ENCODE measurements at regions not wholly inside any gene's neighbourhood (a gene's known extent, or its start where the extent isn't known, plus 50 kb on each side); places are given as distances from the start of the nearest gene placed in this dataset.
"Not testable (repeated sequence)": the region's sequence is repeated elsewhere in the genome, so short reads cannot be mapped to it uniquely, and the experiment has no call there.

- DNase-seq (no peak), ATAC-seq (replicated peaks) (no peak)
- Mint-ChIP-seq H3K9me3 (no peaks in the 10 kb centered on the region), H3K27ac (no peak overlapping the region), H3K36me3 (ENCODE audit: insufficient read depth) (no peaks in the 10 kb centered on the region), H3K4me1 (ENCODE audit: low read depth in 2 of 2) (no peaks in the 10 kb centered on the region), H3K27me3 (peaks cover 6 to 10% of the 10 kb centered on the region in 2 donors), H3K4me3 (no peak overlapping the region)
Measured at GRCh38 chr4:26242451-26242850, 78.4 kb upstream of the RBPJ start.

- H3K36me3 Mint-ChIP-seq (ENCODE audit: insufficient read depth); H3K27me3 Mint-ChIP-seq; ATAC-seq (replicated peaks); H3K9me3 Mint-ChIP-seq; DNase-seq; H3K4me1 Mint-ChIP-seq (ENCODE audit: low read depth in 2 of 2); H3K4me3 Mint-ChIP-seq: not testable (repeated sequence)
- H3K27ac Mint-ChIP-seq, result peak overlapping the region in 1 of 2 donors; percentile 71
Measured at GRCh38 chr4:26244138-26244537, 76.7 kb upstream of the RBPJ start.

- ATAC-seq (replicated peaks), result no peak
- Mint-ChIP-seq H3K9me3 (no peaks in the 10 kb centered on the region), H3K4me3 (no peak overlapping the region), H3K27ac (no peak overlapping the region), H3K4me1 (ENCODE audit: low read depth in 2 of 2) (no peaks in the 10 kb centered on the region), H3K36me3 (ENCODE audit: insufficient read depth) (no peaks in the 10 kb centered on the region), H3K27me3 (no peaks in the 10 kb centered on the region)
- no peak for DNase-seq
Measured at GRCh38 chr4:26248647-26249046, 72.2 kb upstream of the RBPJ start.

GRCh38 chr4:26252349-26253025 lies 68.3 kb upstream of the RBPJ start:
- H3K4me1 Mint-ChIP-seq (ENCODE audit: low read depth in 2 of 2), result peaks cover 0 to 1% of the 10 kb centered on the region in 2 donors
- H3K4me3 Mint-ChIP-seq, result no peak overlapping the region
- H3K9me3 Mint-ChIP-seq, result no peaks in the 10 kb centered on the region
- H3K27ac Mint-ChIP-seq, result no peak overlapping the region
- DNase-seq, result no peak
- no peaks in the 10 kb centered on the region for H3K27me3 Mint-ChIP-seq
- ATAC-seq (replicated peaks), result no peak
- H3K36me3 Mint-ChIP-seq (ENCODE audit: insufficient read depth), result no peaks in the 10 kb centered on the region

- Mint-ChIP-seq H3K36me3 (ENCODE audit: insufficient read depth) (no peaks in the 10 kb centered on the region), H3K4me3 (no peak overlapping the region), H3K27ac (no peak overlapping the region), H3K27me3 (no peaks in the 10 kb centered on the region), H3K4me1 (ENCODE audit: low read depth in 2 of 2) (peaks cover 0 to 1% of the 10 kb centered on the region in 2 donors), H3K9me3 (no peaks in the 10 kb centered on the region)
- DNase-seq (no peak), ATAC-seq (replicated peaks) (no peak)
Measured at GRCh38 chr4:26253968-26254367, 66.8 kb upstream of the RBPJ start.

- H3K4me1 Mint-ChIP-seq (ENCODE audit: low read depth in 2 of 2), result peaks cover 0 to 1% of the 10 kb centered on the region in 2 donors
- no peak for ATAC-seq (replicated peaks)
- no peak for DNase-seq
- H3K9me3 Mint-ChIP-seq, result peaks cover 0 to 1% of the 10 kb centered on the region in 2 donors
- H3K27me3 Mint-ChIP-seq, result no peaks in the 10 kb centered on the region
- H3K27ac Mint-ChIP-seq, result no peak overlapping the region
- no peak overlapping the region for H3K4me3 Mint-ChIP-seq
- no peaks in the 10 kb centered on the region for H3K36me3 Mint-ChIP-seq (ENCODE audit: insufficient read depth)
Measured at GRCh38 chr4:26255989-26256388, 64.8 kb upstream of the RBPJ start.

- ATAC-seq (replicated peaks); H3K36me3 Mint-ChIP-seq (ENCODE audit: insufficient read depth); H3K4me3 Mint-ChIP-seq; DNase-seq; H3K27ac Mint-ChIP-seq; H3K27me3 Mint-ChIP-seq; H3K4me1 Mint-ChIP-seq (ENCODE audit: low read depth in 2 of 2); H3K9me3 Mint-ChIP-seq: not testable (repeated sequence)
Measured at GRCh38 chr4:26257444-26257843, 63.4 kb upstream of the RBPJ start.

GRCh38 chr4:26257850-26258249 lies 63.0 kb upstream of the RBPJ start:
- Mint-ChIP-seq H3K36me3 (ENCODE audit: insufficient read depth) (no peaks in the 10 kb centered on the region), H3K4me1 (ENCODE audit: low read depth in 2 of 2) (peaks cover 0 to 1% of the 10 kb centered on the region in 2 donors), H3K9me3 (peaks cover 0 to 1% of the 10 kb centered on the region in 2 donors), H3K27me3 (no peaks in the 10 kb centered on the region), H3K4me3 (no peak overlapping the region), H3K27ac (no peak overlapping the region)
- no peak for ATAC-seq (replicated peaks)
- DNase-seq, result no peak

- ATAC-seq (replicated peaks) (no peak), DNase-seq (no peak)
- Mint-ChIP-seq H3K36me3 (ENCODE audit: insufficient read depth) (no peaks in the 10 kb centered on the region), H3K27me3 (peaks cover 0 to 9% of the 10 kb centered on the region in 2 donors), H3K9me3 (peaks cover 0 to 1% of the 10 kb centered on the region in 2 donors), H3K4me3 (no peak overlapping the region), H3K27ac (no peak overlapping the region), H3K4me1 (ENCODE audit: low read depth in 2 of 2) (no peaks in the 10 kb centered on the region)
Measured at GRCh38 chr4:26260571-26260970, 60.2 kb upstream of the RBPJ start.

GRCh38 chr4:26261405-26261804 lies 59.4 kb upstream of the RBPJ start:
- H3K36me3 Mint-ChIP-seq (ENCODE audit: insufficient read depth), result no peaks in the 10 kb centered on the region
- peaks cover 0 to 1% of the 10 kb centered on the region in 2 donors for H3K9me3 Mint-ChIP-seq
- H3K4me1 Mint-ChIP-seq (ENCODE audit: low read depth in 2 of 2), result no peaks in the 10 kb centered on the region
- H3K4me3 Mint-ChIP-seq, result no peak overlapping the region
- DNase-seq (no peak), ATAC-seq (replicated peaks) (no peak)
- H3K27me3 Mint-ChIP-seq, result peaks cover 4 to 12% of the 10 kb centered on the region in 2 donors
- H3K27ac Mint-ChIP-seq, result no peak overlapping the region

- DNase-seq, result no peak
- H3K4me1 Mint-ChIP-seq (ENCODE audit: low read depth in 2 of 2), result no peaks in the 10 kb centered on the region
- no peaks in the 10 kb centered on the region for H3K36me3 Mint-ChIP-seq (ENCODE audit: insufficient read depth)
- no peak overlapping the region for H3K4me3 Mint-ChIP-seq
- peaks cover 0 to 1% of the 10 kb centered on the region in 2 donors for H3K9me3 Mint-ChIP-seq
- H3K27me3 Mint-ChIP-seq, result peaks cover 7 to 16% of the 10 kb centered on the region in 2 donors
- H3K27ac Mint-ChIP-seq, result no peak overlapping the region
- ATAC-seq (replicated peaks), result no peak
Measured at GRCh38 chr4:26263165-26263564, 57.6 kb upstream of the RBPJ start.

GRCh38 chr4:26264109-26264508 lies 56.7 kb upstream of the RBPJ start:
- DNase-seq (no peak), ATAC-seq (replicated peaks) (no peak)
- no peak overlapping the region for H3K4me3 Mint-ChIP-seq
- H3K27ac Mint-ChIP-seq, result no peak overlapping the region
- H3K9me3 Mint-ChIP-seq, result peaks cover 0 to 1% of the 10 kb centered on the region in 2 donors
- no peaks in the 10 kb centered on the region for H3K4me1 Mint-ChIP-seq (ENCODE audit: low read depth in 2 of 2)
- peaks cover 7 to 16% of the 10 kb centered on the region in 2 donors for H3K27me3 Mint-ChIP-seq
- no peaks in the 10 kb centered on the region for H3K36me3 Mint-ChIP-seq (ENCODE audit: insufficient read depth)

- no peak overlapping the region for H3K27ac Mint-ChIP-seq
- ATAC-seq (replicated peaks) (no peak), DNase-seq (no peak)
- peaks cover 7 to 16% of the 10 kb centered on the region in 2 donors for H3K27me3 Mint-ChIP-seq
- H3K36me3 Mint-ChIP-seq (ENCODE audit: insufficient read depth), result no peaks in the 10 kb centered on the region
- no peaks in the 10 kb centered on the region for H3K9me3 Mint-ChIP-seq
- no peaks in the 10 kb centered on the region for H3K4me1 Mint-ChIP-seq (ENCODE audit: low read depth in 2 of 2)
- no peak overlapping the region for H3K4me3 Mint-ChIP-seq
Measured at GRCh38 chr4:26267087-26267486, 53.7 kb upstream of the RBPJ start.

GRCh38 chr4:26268246-26268645 lies 52.6 kb upstream of the RBPJ start:
- peaks cover 7 to 16% of the 10 kb centered on the region in 2 donors for H3K27me3 Mint-ChIP-seq
- H3K27ac Mint-ChIP-seq, result no peak overlapping the region
- no peak overlapping the region for H3K4me3 Mint-ChIP-seq
- no peak for DNase-seq
- H3K36me3 Mint-ChIP-seq (ENCODE audit: insufficient read depth), result no peaks in the 10 kb centered on the region
- no peak for ATAC-seq (replicated peaks)
- H3K4me1 Mint-ChIP-seq (ENCODE audit: low read depth in 2 of 2), result no peaks in the 10 kb centered on the region
- no peaks in the 10 kb centered on the region for H3K9me3 Mint-ChIP-seq
